K562 (cell line): ENCODE measurements at regions not wholly inside any gene's neighbourhood (a gene's known extent, or its start where the extent isn't known, plus 50 kb on each side); places are given as distances from the start of the nearest gene placed in this dataset.

Source experiments
- ATAC-seq: fragments of 200-7000 bp; cut with Tn5 transposase; 3 replicates; pipeline ENCODE4 v1.9.1; 2020; ENCODE audit warnings: moderate library complexity
- BruUV-seq: library from RNA; stranded (reverse); fragments of 400-500 nt; replicated peaks from 2 replicates; lab custom pipeline; 2021; lab: Mats Ljungman, UMichigan
- CTCF ChIA-PET: fragments of 300-600 bp; formaldehyde crosslinking; extraction: SDS; loops from one replicate; lab custom pipeline; 2021; ENCODE audit warnings: low intra/inter-chr PET ratio; lab: Yijun Ruan, JAX
- POLR2A ChIA-PET: fragments of 300-600, 350-650 bp; sonication (Branson Sonifier 250); formaldehyde crosslinking; extraction: SDS; loops from one replicate; lab custom pipeline; 2021; ENCODE audit warnings: antibody characterized with exemption, inconsistent platforms; lab: Yijun Ruan, JAX
- DNase-seq, 4 experiments: peaks; one replicate each; pipeline versions ENCODE4 v3.0.0 to v3.0.0-alpha.2; 2011 to 2018; ENCODE audit warnings: low spot score in 3 of 4, mixed read lengths in 3 of 4; ENCODE audit errors: extremely low read depth in 1 of 4
- FAIRE-seq: peaks from 2 replicates; lab custom pipeline; 2011; peaks lifted over from hg19 to GRCh38; lab: Jason Lieb, UNC
- H2AFZ ChIP-seq: 2 replicates; pipeline ENCODE4 v1.6.0; 2011; ENCODE audit warnings: low read depth, low read length, control low read depth, inconsistent platforms
- H3K27ac ChIP-seq: fragments of 200-600 bp; 3 replicates; pipeline ENCODE4 v1.8.0; 2011; ENCODE audit warnings: low read depth, mild to moderate bottlenecking, control low read depth, inconsistent platforms, low read length, moderate library complexity, mixed read lengths; ENCODE audit errors: extremely low read depth
- H3K27me3 ChIP-seq, 2 experiments: fragments of 300-600 bp in 1 of 2; 2 replicates in 1 of 2; 3 replicates in 1 of 2; pipeline versions ENCODE4 v1.6.0 to v1.8.0; 2011; ENCODE audit warnings: inconsistent platforms in 2 of 2, low read length in 2 of 2, mild to moderate bottlenecking in 1 of 2, mixed read lengths in 1 of 2, moderate library complexity in 1 of 2; ENCODE audit not compliant: control insufficient read depth in 2 of 2, insufficient read depth in 2 of 2
- H3K36me3 ChIP-seq: fragments of 300-600 bp; 3 replicates; pipeline ENCODE4 v1.8.0; 2011; ENCODE audit warnings: mild to moderate bottlenecking, low read length, inconsistent platforms; ENCODE audit not compliant: control insufficient read depth, insufficient read depth
- H3K4me1 ChIP-seq, 2 experiments: fragments of 200-600 bp in 1 of 2; replicated peaks in 1 of 2; 2 replicates in 1 of 2; 3 replicates in 1 of 2; pipeline versions ENCODE4 v1.5.1 to v1.8.0; 2011; ENCODE audit warnings: inconsistent platforms in 2 of 2, low read length in 2 of 2, mild to moderate bottlenecking in 1 of 2, mixed read lengths in 1 of 2, moderate library complexity in 1 of 2; ENCODE audit not compliant: control insufficient read depth in 2 of 2, insufficient read depth in 2 of 2
- H3K4me2 ChIP-seq: 2 replicates; pipeline ENCODE4 v1.6.1; 2011; ENCODE audit warnings: low read length, control low read depth, inconsistent platforms, mixed read lengths; ENCODE audit not compliant: insufficient read depth
- H3K4me3 ChIP-seq: fragments of 200-600 bp; sonication (generic), shearing (Covaris generic); 2 replicates; pipeline ENCODE4 v1.5.1; 2016; ENCODE audit warnings: control low read depth, inconsistent platforms
- H3K79me2 ChIP-seq: fragments of 200-600 bp; 3 replicates; pipeline ENCODE4 v1.8.0; 2011; ENCODE audit warnings: low read length, inconsistent platforms; ENCODE audit not compliant: control insufficient read depth, insufficient read depth
- H3K9ac ChIP-seq, 2 experiments: 2 replicates each; pipeline versions ENCODE4 v1.6.0 to v1.6.1; 2011; ENCODE audit warnings: low read depth in 2 of 2, low read length in 2 of 2, control low read depth in 1 of 2, inconsistent platforms in 1 of 2, mild to moderate bottlenecking in 1 of 2, mixed read lengths in 1 of 2; ENCODE audit not compliant: insufficient read depth in 1 of 2
- H3K9me1 ChIP-seq: one replicate; pipeline ENCODE4 v1.6.0; 2011; ENCODE audit warnings: inconsistent platforms, mild to moderate bottlenecking, low read length, moderate library complexity; ENCODE audit not compliant: control insufficient read depth, insufficient read depth
- H3K9me3 ChIP-seq: replicated peaks from 2 replicates; pipeline ENCODE4 v1.5.1; 2011; ENCODE audit warnings: low read depth, low read length, inconsistent platforms; ENCODE audit not compliant: control insufficient read depth, insufficient read depth
- H4K20me1 ChIP-seq: replicated peaks from 2 replicates; pipeline ENCODE4 v1.6.1; 2011; ENCODE audit warnings: low read length, inconsistent platforms, mixed read lengths; ENCODE audit not compliant: control insufficient read depth, insufficient read depth
- DACH1 ChIP-seq: fragments of 450-650 bp; IDR thresholded peaks from 2 replicates; pipeline ENCODE4 v1.6.1; 2018; ENCODE audit not compliant: partially characterized antibody
- ESRRB ChIP-seq: fragments of 250-450 bp; sonication (Bioruptor Pico); IDR thresholded peaks from 2 replicates; pipeline ENCODE4 v1.5.0; 2020; ENCODE audit warnings: mild to moderate bottlenecking, moderate library complexity, borderline replicate concordance
- GATAD2B ChIP-seq: fragments of 450-650 bp; IDR thresholded peaks from 2 replicates; pipeline ENCODE4 v1.6.1; 2017; ENCODE audit warnings: mild to moderate bottlenecking, borderline replicate concordance
- MGA ChIP-seq: fragments of 450-650 bp; IDR thresholded peaks from 2 replicates; pipeline ENCODE4 v1.6.1; 2016; ENCODE audit warnings: mild to moderate bottlenecking, moderate library complexity
- NFE2 ChIP-seq: IDR thresholded peaks from 2 replicates; pipeline ENCODE4 v1.6.1; 2014; ENCODE audit warnings: antibody characterized with exemption, low read depth
- WGBS: fragments of 100-300 bp; shearing (Covaris generic); methylation state at CpG from one replicate; pipeline ENCODE4 v1.1.6; 2016; ENCODE audit warnings: low coverage, mixed read lengths; ENCODE audit not compliant: insufficient coverage; ENCODE audit errors: missing lambda C conversion rate; 5-methylcytosine and 5-hydroxymethylcytosine counted together
- in situ Hi-C: fragments of 300-500 bp; cut with MboI; formaldehyde crosslinking; loops from 4 replicates; pipeline ENCODE4 v1.15.0; 2018; ENCODE audit warnings: inconsistent platforms, mixed read lengths
- intact Hi-C: fragments of 100-400 bp; cut with micrococcal nuclease; formaldehyde crosslinking; loops from 2 replicates; pipeline ENCODE4 v1.14.2; 2022

GRCh38 chr2:12001621-12002020, 255.2 kb downstream of the LPIN1 start:
- in situ Hi-C loops, result no loop called here

GRCh38 chr2:12002215-12002614, 255.8 kb downstream of the LPIN1 start:
- Histone ChIP-seq H3K36me3 (no peaks in the 10 kb centered on the region; the same call in 2 of the 3 replicates), H3K27ac (no peak overlapping the region), H3K9me3 (no peaks in the 10 kb centered on the region), H3K79me2 (no peaks in the 10 kb centered on the region), H3K9me1 (no peaks in the 10 kb centered on the region), H3K27me3 (no peaks in the 10 kb centered on the region), H3K4me1 (no peaks in the 10 kb centered on the region; a peak in 2 of 5 replicates), H4K20me1 (no peaks in the 10 kb centered on the region), H3K4me3 (no peak overlapping the region), H3K9ac (no peak overlapping the region), H3K4me2 (no peak overlapping the region), H2AFZ (no peak overlapping the region)
- ATAC-seq (no peak), FAIRE-seq (no peak), DNase-seq (no peak)
- BruUV-seq, result no TSS peak
- in situ Hi-C loops, result no loop called here
- ChIA-PET POLR2A (no interaction called here), CTCF (no interaction called here)
- intact Hi-C loops, result no loop called here
- 41% methylated on average over 3 of the region's 3 CpGs for WGBS
- TF ChIP-seq MGA, result no peak
- peak; percentile 94 for TF ChIP-seq DACH1
- 0 out of 2 replicates have a peak, but pooled peaks have one; percentile 33 for TF ChIP-seq GATAD2B

More at GRCh38 chr2:12001621-12002020, 255.2 kb downstream of the LPIN1 start:
- CTCF ChIA-PET, result no interaction called here
- WGBS, result 89% methylated on average over 1 of the region's 1 CpG
- H3K4me1 ChIP-seq, result no peaks in the 10 kb centered on the region; a peak in 2 of 5 replicates
- H3K4me2 ChIP-seq, result no peak overlapping the region
- no peaks in the 10 kb centered on the region for H3K27me3 ChIP-seq
- intact Hi-C loops, result no loop called here
- H3K27ac ChIP-seq, result no peak overlapping the region
- no peak for ATAC-seq
- H3K79me2 ChIP-seq, result no peaks in the 10 kb centered on the region
- no peak overlapping the region for H2AFZ ChIP-seq
- TF ChIP-seq NFE2 (0 out of 2 replicates have a peak, but pooled peaks have one; percentile 24), ESRRB (CRISPR knock-in tag) (no peak)
- no peak for DNase-seq
- no peak overlapping the region for H3K4me3 ChIP-seq
- H3K9ac ChIP-seq, result no peak overlapping the region
- FAIRE-seq, result no peak
- H3K36me3 ChIP-seq, result no peaks in the 10 kb centered on the region; the same call in 2 of the 3 replicates
- H3K9me3 ChIP-seq, result no peaks in the 10 kb centered on the region
- H3K9me1 ChIP-seq, result no peaks in the 10 kb centered on the region
- POLR2A ChIA-PET, result no interaction called here
- no TSS peak for BruUV-seq
- no peaks in the 10 kb centered on the region for H4K20me1 ChIP-seq
